ENCODE measurements at regions not wholly inside any gene's neighbourhood (a gene's known extent, or its start where the extent isn't known, plus 50 kb on each side); places are given as distances from the start of the nearest gene placed in this dataset.

GRCh38 chr6:166853371-166854325 is 102.7 kb downstream of the RNASET2 start:
- no peak overlapping the region for H2AK5ac ChIP-seq (ENCODE audit: insufficient read length, low read length)
- no peaks in the 10 kb centered on the region; the same call in 1 of the 2 replicates for H3K4me1 ChIP-seq (ENCODE audit: insufficient read depth, low read length)
- peak; percentile 44; the same call in 2 of the 3 replicates for TF ChIP-seq CTCF (conservative IDR thresholded peaks at IDR 0.05)
- H2BK20ac ChIP-seq (ENCODE audit: low read depth, low read length, poor library complexity, severe bottlenecking): no peak overlapping the region
- H3K18ac ChIP-seq (ENCODE audit: insufficient read length, low read depth, low read length): no peak overlapping the region
- no peak overlapping the region for H2BK5ac ChIP-seq (ENCODE audit: insufficient read length, low read length)
- no peak overlapping the region for H3K4me3 Mint-ChIP-seq
- no peak overlapping the region for H2BK15ac ChIP-seq (ENCODE audit: low read depth, low read length)
- H3K14ac ChIP-seq (ENCODE audit: insufficient read depth, low read length): no peak overlapping the region
- no peak overlapping the region for H3K27ac Mint-ChIP-seq
- H3K27me3 Mint-ChIP-seq (ENCODE audit: low read depth): no peaks in the 10 kb centered on the region; the same call in 1 of the 2 replicates
- peaks cover 0 to 3% of the 10 kb centered on the region in 2 experiments; a peak in 1 of 4 replicates for H3K4me1 Mint-ChIP-seq
- no peak overlapping the region for H4K91ac ChIP-seq (ENCODE audit: insufficient read length, low read depth, low read length)
- H3K4me2 ChIP-seq (ENCODE audit: insufficient read depth, insufficient read length, low read length): no peak overlapping the region
- H2BK12ac ChIP-seq (ENCODE audit: insufficient read length, low read depth, low read length): no peak overlapping the region
- H3K23me2 ChIP-seq (ENCODE audit: insufficient read length, low read depth, low read length, poor library complexity, severe bottlenecking): no peaks in the 10 kb centered on the region
- no peaks in the 10 kb centered on the region for H3K9me3 Mint-ChIP-seq
- peak; percentile 72 for DNase-seq
- H3T11ph ChIP-seq (ENCODE audit: low read length): no peak overlapping the region
- H3K9me3 ChIP-seq (ENCODE audit: control insufficient read depth, low read depth, low read length): no peaks in the 10 kb centered on the region
- no peak overlapping the region for H4K5ac ChIP-seq (ENCODE audit: insufficient read length, low read depth, low read length)
- no peak overlapping the region for H3K9ac ChIP-seq (ENCODE audit: extremely low read depth, insufficient read length, low read length)
- WGBS (ENCODE audit: extremely low coverage, insufficient read length, low lambda C conversion rate): no CpG with 5 or more reads among the region's 29 CpGs
- no peaks in the 10 kb centered on the region for H4K20me1 ChIP-seq (ENCODE audit: control insufficient read depth, insufficient read depth, insufficient read length)
- no peaks in the 10 kb centered on the region; a peak in 2 of 7 replicates for H3K36me3 Mint-ChIP-seq (ENCODE audit: insufficient read depth in 1 of 3, low read depth in 3 of 3)
- H4K8ac ChIP-seq (replicated peaks; ENCODE audit: insufficient read length, low read depth, low read length): no peak overlapping the region
- no peak overlapping the region for H2AFZ ChIP-seq (ENCODE audit: low read length)
- no peak overlapping the region for H3K23ac ChIP-seq (ENCODE audit: insufficient read length, low read depth, low read length)
- no peak overlapping the region for H2BK120ac ChIP-seq (ENCODE audit: low read depth, low read length, poor library complexity, severe bottlenecking)
- H3K79me1 ChIP-seq (ENCODE audit: insufficient read depth, low read depth, low read length, poor library complexity, severe bottlenecking): no peaks in the 10 kb centered on the region
- no peaks in the 10 kb centered on the region for H3K27me3 ChIP-seq (ENCODE audit: insufficient read depth, low read length)
- no peaks in the 10 kb centered on the region for H3K79me2 ChIP-seq (ENCODE audit: insufficient read depth, low read length)
- no peak overlapping the region for H3K56ac ChIP-seq (ENCODE audit: insufficient read length, low read depth, low read length)
- no peak overlapping the region for H3K4ac ChIP-seq (ENCODE audit: low read depth, low read length)
- no peak overlapping the region for H3K27ac ChIP-seq (ENCODE audit: insufficient read length, low read depth, low read length)

All from H9 (cell line).